ENCODE measurements at regions not wholly inside any gene's neighbourhood (a gene's known extent, or its start where the extent isn't known, plus 50 kb on each side); places are given as distances from the start of the nearest gene placed in this dataset.

- DNase-seq (ENCODE audit: low spot score) = no peak
- ChIA-PET POLR2A (ENCODE audit: low non-redundant PET) (no interaction called here), CTCF (no interaction called here)
- TF ChIP-seq CTCF (conservative IDR thresholded peaks at IDR 0.05; ENCODE audit: low read depth) = no peak
- no peak overlapping the region for H3K27ac ChIP-seq
Observed at GRCh38 chr4:145427991-145428390, 53.7 kb upstream of the SMAD1 start.

- TF ChIP-seq CTCF (conservative IDR thresholded peaks at IDR 0.05; ENCODE audit: low read depth) = no peak
- POLR2A ChIA-PET (ENCODE audit: low non-redundant PET) = no interaction called here
- CTCF ChIA-PET = interaction anchor here (0.6 kb wide), 1 partner anchor 82 kb away, joined by 3 read pairs; no protein-coding TSS in a partner anchor
Observed at GRCh38 chr4:145427221-145427620, 54.4 kb upstream of the SMAD1 start.

GRCh38 chr4:145423017-145423708 lies 58.5 kb upstream of the SMAD1 start:
- ChIA-PET POLR2A (ENCODE audit: low non-redundant PET) (no interaction called here), CTCF (no interaction called here)
- H3K27ac ChIP-seq = no peak overlapping the region
- no peak for TF ChIP-seq CTCF (conservative IDR thresholded peaks at IDR 0.05; ENCODE audit: low read depth)
- no peak for DNase-seq (ENCODE audit: low spot score)

More at GRCh38 chr4:145427221-145427620, 54.4 kb upstream of the SMAD1 start:
- no peak for DNase-seq (ENCODE audit: low spot score)
- no peak overlapping the region for H3K27ac ChIP-seq

GRCh38 chr4:145420595-145421214 lies 60.9 kb upstream of the SMAD1 start:
- CTCF ChIA-PET = no interaction called here
- POLR2A ChIA-PET (ENCODE audit: low non-redundant PET) = no interaction called here
- no peak for TF ChIP-seq CTCF (conservative IDR thresholded peaks at IDR 0.05; ENCODE audit: low read depth)
- H3K27ac ChIP-seq = no peak overlapping the region
- no peak for DNase-seq (ENCODE audit: low spot score)

- ChIA-PET POLR2A (ENCODE audit: low non-redundant PET) (no interaction called here), CTCF (no interaction called here)
- no peak overlapping the region for H3K27ac ChIP-seq
- DNase-seq (ENCODE audit: low spot score) = no peak
- no peak for TF ChIP-seq CTCF (conservative IDR thresholded peaks at IDR 0.05; ENCODE audit: low read depth)
Observed at GRCh38 chr4:145418739-145419138, 62.9 kb upstream of the SMAD1 start.

- DNase-seq (ENCODE audit: low spot score) = no peak
- POLR2A ChIA-PET (ENCODE audit: low non-redundant PET) = no interaction called here
- CTCF ChIA-PET = no interaction called here
- H3K27ac ChIP-seq = no peak overlapping the region
- no peak for TF ChIP-seq CTCF (conservative IDR thresholded peaks at IDR 0.05; ENCODE audit: low read depth)
Observed at GRCh38 chr4:145417348-145418130, 64.1 kb upstream of the SMAD1 start.

Data from RWPE1 (cell line).